Transverse colon (tissue), 3 donors: ENCODE measurements at regions not wholly inside any gene's neighbourhood (a gene's known extent, or its start where the extent isn't known, plus 50 kb on each side); places are given as distances from the start of the nearest gene placed in this dataset.

Experiments used
- CTCF ChIP-seq, 5 experiments: fragments of 200-600 bp in 3 of 5; fragments of 450-650 bp in 2 of 5; sonication (generic) in 3 of 5; IDR thresholded peaks; 1 replicate in 2 of 5; 2 replicates in 3 of 5; pipeline ENCODE4 v1.5.1; 2016 to 2017; ENCODE audit warnings: antibody characterized with exemption in 5 of 5, inconsistent platforms in 3 of 5, mild to moderate bottlenecking in 2 of 5, moderate library complexity in 1 of 5
- EP300 ChIP-seq: sonication (generic); formaldehyde crosslinking; IDR thresholded peaks from one replicate; pipeline ENCODE4 v1.6.1; 2017; ENCODE audit warnings: antibody characterized with exemption, low read depth

GRCh38 chr5:61614606-61615005 lies 282.5 kb downstream of the ZSWIM6 start:
- TF ChIP-seq CTCF (IDR thresholded peaks at IDR 0.05) (no peak), EP300 (no peak)
